ENCODE measurements at regions not wholly inside any gene's neighbourhood (a gene's known extent, or its start where the extent isn't known, plus 50 kb on each side); places are given as distances from the start of the nearest gene placed in this dataset.
"Not testable (repeated sequence)": the region's sequence is repeated elsewhere in the genome, so short reads cannot be mapped to it uniquely, and the experiment has no call there.

- intact Hi-C loops (cut with DNase I), result not testable (repeated sequence)
- DNase-seq, result peak in 9 of 10 donors; percentile 25 to 92 (median 44)
These were observed 108.4 kb downstream of the SRGAP2 start for GRCh38 chr1:206311611-206312273.

GRCh38 chr1:206312274-206312665, 108.9 kb downstream of the SRGAP2 start:
- intact Hi-C loops (cut with DNase I); DNase-seq: not testable (repeated sequence)

GRCh38 chr1:206314951-206315636, 111.8 kb downstream of the SRGAP2 start:
- intact Hi-C loops (cut with DNase I); DNase-seq: not testable (repeated sequence)

GRCh38 chr1:206316901-206317300, 113.6 kb downstream of the SRGAP2 start:
- DNase-seq; intact Hi-C loops (cut with DNase I): not testable (repeated sequence)

- intact Hi-C loops (cut with DNase I); DNase-seq: not testable (repeated sequence)
These were observed 114.7 kb downstream of the SRGAP2 start for GRCh38 chr1:206317878-206318514.

- intact Hi-C loops (cut with DNase I); DNase-seq: not testable (repeated sequence)
These were observed 116.9 kb downstream of the SRGAP2 start for GRCh38 chr1:206320227-206320626.

GRCh38 chr1:206326159-206326939, 123.0 kb downstream of the SRGAP2 start:
- DNase-seq, result peak in 1 of 10 donors; percentile 43
- intact Hi-C loops (cut with DNase I), result not testable (repeated sequence)

GRCh38 chr1:206331597-206331996, 128.3 kb downstream of the SRGAP2 start:
- DNase-seq; intact Hi-C loops (cut with DNase I): not testable (repeated sequence)

- intact Hi-C loops (cut with DNase I), result not testable (repeated sequence)
- peak in 2 of 10 donors; percentile 33 to 47 for DNase-seq
These were observed 130.0 kb downstream of the SRGAP2 start for GRCh38 chr1:206333316-206333715.

GRCh38 chr1:206333897-206334296, 130.6 kb downstream of the SRGAP2 start:
- intact Hi-C loops (cut with DNase I); DNase-seq: not testable (repeated sequence)

GRCh38 chr1:206334481-206334880, 131.1 kb downstream of the SRGAP2 start:
- intact Hi-C loops (cut with DNase I); DNase-seq: not testable (repeated sequence)

- intact Hi-C loops (cut with DNase I); DNase-seq: not testable (repeated sequence)
These were observed 131.8 kb downstream of the SRGAP2 start for GRCh38 chr1:206335162-206335561.

- intact Hi-C loops (cut with DNase I); DNase-seq: not testable (repeated sequence)
These were observed 132.8 kb downstream of the SRGAP2 start for GRCh38 chr1:206335875-206336846.

- DNase-seq; intact Hi-C loops (cut with DNase I): not testable (repeated sequence)
These were observed 133.3 kb upstream of the IKBKE start for GRCh38 chr1:206337024-206337423.

GRCh38 chr1:206350493-206351275, 119.6 kb upstream of the IKBKE start:
- intact Hi-C loops (cut with DNase I); DNase-seq: not testable (repeated sequence)

- DNase-seq; intact Hi-C loops (cut with DNase I): not testable (repeated sequence)
These were observed 118.8 kb upstream of the IKBKE start for GRCh38 chr1:206351276-206352052.

GRCh38 chr1:206356310-206356709, 114.0 kb upstream of the IKBKE start:
- intact Hi-C loops (cut with DNase I), result not testable (repeated sequence)

GRCh38 chr1:206357962-206358361, 112.3 kb upstream of the IKBKE start:
- intact Hi-C loops (cut with DNase I); DNase-seq: not testable (repeated sequence)

More at GRCh38 chr1:206356310-206356709, 114.0 kb upstream of the IKBKE start:
- not testable (repeated sequence) for DNase-seq

All from posterior cingulate gyrus (tissue), 11 donors.